IPS-20b (cell line): ENCODE measurements at regions not wholly inside any gene's neighbourhood (a gene's known extent, or its start where the extent isn't known, plus 50 kb on each side); places are given as distances from the start of the nearest gene placed in this dataset.
"Not testable (repeated sequence)": the region's sequence is repeated elsewhere in the genome, so short reads cannot be mapped to it uniquely, and the experiment has no call there.

Experiments used
- H3K27ac ChIP-seq: one replicate; pipeline ENCODE4 v1.5.1; 2013; ENCODE audit warnings: low read length
- H3K27me3 ChIP-seq: 2 replicates; pipeline ENCODE4 v1.6.1; 2013; ENCODE audit warnings: mild to moderate bottlenecking, low read length, inconsistent platforms; ENCODE audit not compliant: insufficient read depth
- H3K36me3 ChIP-seq: 2 replicates; pipeline ENCODE4 v1.6.1; 2013; ENCODE audit warnings: low read depth, mild to moderate bottlenecking, inconsistent platforms, low read length, moderate library complexity; ENCODE audit not compliant: insufficient read depth
- H3K4me1 ChIP-seq: 2 replicates; pipeline ENCODE4 v1.6.1; 2013; ENCODE audit warnings: mild to moderate bottlenecking, control low read depth, inconsistent platforms, low read length, moderate library complexity; ENCODE audit not compliant: insufficient read depth
- H3K4me3 ChIP-seq: 2 replicates; pipeline ENCODE4 v1.5.1; 2013; ENCODE audit warnings: mild to moderate bottlenecking, low read length, inconsistent platforms
- H3K9ac ChIP-seq: 2 replicates; pipeline ENCODE4 v1.6.1; 2013; ENCODE audit warnings: low read depth, mild to moderate bottlenecking, inconsistent platforms, low read length, moderate library complexity
- H3K9me3 ChIP-seq: 2 replicates; pipeline ENCODE4 v1.6.1; 2013; ENCODE audit warnings: mild to moderate bottlenecking, low read depth, low read length, inconsistent platforms; ENCODE audit not compliant: insufficient read depth

- Histone ChIP-seq H3K27ac (no peak overlapping the region), H3K9ac (no peak overlapping the region), H3K4me1 (no peaks in the 10 kb centered on the region), H3K36me3 (no peaks in the 10 kb centered on the region), H3K4me3 (no peak overlapping the region), H3K27me3 (no peaks in the 10 kb centered on the region), H3K9me3 (no peaks in the 10 kb centered on the region)
Measured at GRCh38 chr19:34094960-34095359, 77.3 kb upstream of the LSM14A start.

DNA sequence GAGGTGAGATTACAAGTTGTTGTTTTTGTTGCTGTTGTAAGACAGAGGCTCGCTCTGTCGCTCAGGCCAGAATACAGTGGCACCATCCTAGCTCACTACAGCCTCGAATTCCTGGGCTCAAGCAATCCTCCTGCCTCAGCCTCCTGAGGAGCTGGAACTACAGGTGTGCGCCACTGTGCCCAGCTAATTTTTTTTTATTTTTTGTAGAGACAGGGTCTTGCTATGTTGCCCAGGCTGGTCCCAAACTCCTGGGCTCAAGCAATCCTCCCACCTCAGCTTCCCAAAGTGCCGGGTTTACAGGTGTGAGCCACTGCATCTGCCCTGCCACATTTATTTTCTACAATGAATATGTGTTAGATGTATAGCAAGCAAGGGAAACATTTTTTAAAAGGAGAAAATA is 76.9 kb upstream of the LSM14A start:
- H3K9ac ChIP-seq, H3K27ac ChIP-seq, H3K4me3 ChIP-seq, H3K9me3 ChIP-seq, H3K4me1 ChIP-seq, H3K27me3 ChIP-seq, H3K36me3 ChIP-seq: not testable (repeated sequence)

DNA sequence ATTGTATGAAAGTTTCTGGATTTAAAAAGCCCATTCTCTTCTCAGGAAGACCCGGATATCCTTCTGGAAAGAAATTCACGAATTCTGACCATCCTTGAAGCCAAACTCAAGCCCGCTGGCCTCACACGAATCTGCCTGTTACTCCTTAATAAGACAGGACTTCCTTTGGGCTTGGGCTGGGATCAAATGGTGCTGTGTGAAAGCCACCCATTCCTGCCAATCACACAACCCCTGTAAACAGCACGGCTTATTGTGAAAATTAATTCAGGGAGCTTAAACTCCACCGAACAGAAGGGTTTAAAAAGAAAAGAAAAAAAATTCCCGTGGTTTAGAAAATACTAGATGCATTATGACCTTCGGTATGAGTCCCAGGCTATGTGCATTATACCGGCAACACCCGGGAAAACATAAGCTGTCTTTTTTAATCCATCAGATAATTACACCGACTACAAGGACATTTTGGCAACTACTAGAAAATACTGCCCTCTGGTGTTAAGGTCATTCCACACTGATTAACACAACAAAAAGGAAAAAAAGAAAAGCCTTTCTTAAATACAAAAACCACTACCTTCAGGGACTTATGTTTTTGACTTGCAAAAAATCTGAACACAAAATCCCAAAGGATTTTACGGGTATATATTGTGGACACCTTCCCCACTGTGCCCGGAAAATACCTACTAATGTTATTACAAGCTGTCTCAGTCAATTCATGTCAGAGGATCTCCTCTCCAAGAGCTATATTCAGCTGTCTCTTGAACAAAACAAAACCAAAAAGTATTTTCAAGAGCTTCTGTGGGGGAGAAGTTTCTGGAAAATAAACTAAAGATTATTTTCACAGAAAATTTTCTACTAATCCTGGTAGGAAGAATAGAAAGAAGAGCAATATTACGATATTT is 76.0 kb upstream of the LSM14A start:
- Histone ChIP-seq H3K27ac (no peak overlapping the region), H3K4me1 (no peaks in the 10 kb centered on the region), H3K27me3 (no peaks in the 10 kb centered on the region), H3K9ac (no peak overlapping the region; the same call in 1 of the 2 replicates), H3K36me3 (no peaks in the 10 kb centered on the region), H3K9me3 (no peaks in the 10 kb centered on the region), H3K4me3 (peak overlapping the region; percentile 50)

DNA sequence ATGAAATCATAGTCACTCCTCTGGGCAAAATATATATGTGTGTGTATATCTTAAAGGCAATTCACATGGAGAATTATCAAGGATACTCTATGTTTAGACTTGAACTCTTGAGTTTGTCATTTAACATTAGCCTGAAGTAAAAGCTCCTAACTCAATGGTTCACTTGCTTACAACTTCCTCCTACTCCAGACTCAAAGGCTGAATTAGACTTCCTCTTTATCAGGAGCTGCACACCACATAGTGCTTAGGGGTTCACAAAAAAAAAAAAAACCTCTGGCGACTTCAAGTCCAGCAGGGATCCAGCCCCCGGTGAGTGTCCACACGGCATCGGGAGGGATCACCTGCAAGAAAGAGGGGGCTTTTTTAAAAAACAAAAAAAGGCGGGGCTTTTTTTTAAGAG is 68.2 kb upstream of the LSM14A start:
- H3K36me3 ChIP-seq = no peaks in the 10 kb centered on the region
- H3K27me3 ChIP-seq = no peaks in the 10 kb centered on the region
- no peak overlapping the region for H3K9ac ChIP-seq
- no peaks in the 10 kb centered on the region for H3K9me3 ChIP-seq
- no peak overlapping the region for H3K4me3 ChIP-seq
- no peak overlapping the region for H3K27ac ChIP-seq
- H3K4me1 ChIP-seq = no peaks in the 10 kb centered on the region

GRCh38 chr19:34104557-34104956 is 67.7 kb upstream of the LSM14A start:
- no peak overlapping the region for H3K4me3 ChIP-seq
- H3K9ac ChIP-seq = no peak overlapping the region
- H3K27ac ChIP-seq = no peak overlapping the region
- H3K9me3 ChIP-seq = no peaks in the 10 kb centered on the region
- no peaks in the 10 kb centered on the region for H3K27me3 ChIP-seq
- H3K4me1 ChIP-seq = no peaks in the 10 kb centered on the region
- H3K36me3 ChIP-seq = no peaks in the 10 kb centered on the region

- Histone ChIP-seq H3K27me3 (no peaks in the 10 kb centered on the region), H3K4me1 (no peaks in the 10 kb centered on the region), H3K27ac (no peak overlapping the region), H3K4me3 (no peak overlapping the region), H3K36me3 (no peaks in the 10 kb centered on the region), H3K9me3 (no peaks in the 10 kb centered on the region), H3K9ac (no peak overlapping the region)
Measured at GRCh38 chr19:34109596-34109995, 62.7 kb upstream of the LSM14A start.

- Histone ChIP-seq H3K9ac (no peak overlapping the region), H3K4me3 (no peak overlapping the region), H3K4me1 (no peaks in the 10 kb centered on the region), H3K36me3 (no peaks in the 10 kb centered on the region), H3K9me3 (no peaks in the 10 kb centered on the region), H3K27ac (no peak overlapping the region), H3K27me3 (no peaks in the 10 kb centered on the region)
Measured at GRCh38 chr19:34118879-34119748, 53.2 kb upstream of the LSM14A start.

DNA sequence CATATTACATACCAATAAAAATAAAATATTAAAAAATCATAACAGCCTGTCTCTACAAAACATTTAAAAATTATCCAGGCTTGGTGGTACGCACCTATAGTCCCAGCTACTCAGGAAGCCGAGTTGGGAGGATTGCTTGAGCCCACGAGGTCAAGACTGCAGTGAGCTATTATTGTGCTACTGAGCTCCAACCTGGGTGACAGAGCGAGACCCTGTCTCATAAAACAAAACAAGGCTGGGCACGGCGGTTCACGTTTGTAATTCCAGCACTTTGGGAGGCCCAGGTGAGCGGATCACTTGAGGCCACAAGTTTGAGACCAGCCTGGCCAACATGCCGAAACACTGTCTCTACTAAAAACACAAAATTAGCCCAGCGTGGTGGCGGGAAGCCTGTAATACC is 52.2 kb upstream of the LSM14A start:
- no peaks in the 10 kb centered on the region for H3K4me1 ChIP-seq
- no peaks in the 10 kb centered on the region for H3K9me3 ChIP-seq
- H3K36me3 ChIP-seq = no peaks in the 10 kb centered on the region
- no peak overlapping the region for H3K4me3 ChIP-seq
- no peaks in the 10 kb centered on the region for H3K27me3 ChIP-seq
- H3K27ac ChIP-seq = no peak overlapping the region
- H3K9ac ChIP-seq = no peak overlapping the region

DNA sequence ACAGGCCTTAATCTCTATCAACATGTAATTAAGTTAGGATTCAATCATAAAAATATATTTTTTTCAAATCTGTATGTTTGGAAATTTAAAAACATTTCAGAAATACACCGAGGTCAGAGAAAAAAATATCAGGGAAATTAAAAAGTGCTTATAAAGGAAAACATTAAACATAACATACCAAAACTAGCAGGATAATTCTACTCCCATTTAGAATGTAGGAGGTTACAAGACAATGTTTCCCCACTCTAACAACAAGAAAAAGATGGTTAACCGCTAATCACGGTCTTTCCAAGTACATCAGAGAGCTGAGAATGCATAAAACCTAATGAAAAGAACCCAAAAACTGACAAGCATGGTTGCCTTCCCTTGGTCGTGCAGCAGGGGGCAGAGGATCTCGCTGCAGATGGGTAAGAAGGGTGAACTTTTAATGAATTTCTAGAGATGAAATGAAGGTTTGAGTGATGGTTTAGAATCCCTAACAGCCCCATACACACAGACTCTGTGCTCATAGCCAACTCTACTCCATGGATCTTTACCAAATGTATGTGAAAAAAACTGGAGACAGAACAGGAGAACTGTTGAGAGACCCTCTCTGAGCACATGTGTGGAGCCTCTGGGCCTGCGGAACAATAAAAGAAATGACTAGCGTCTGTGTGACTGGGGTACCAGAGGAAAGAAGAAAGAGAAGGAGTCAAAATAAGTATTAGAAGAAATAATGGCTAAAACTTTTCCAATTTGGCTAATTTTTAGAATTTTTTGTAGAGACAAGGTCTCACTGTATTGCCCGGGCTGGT is 51.3 kb upstream of the LSM14A start:
- no peaks in the 10 kb centered on the region for H3K36me3 ChIP-seq
- H3K9ac ChIP-seq = no peak overlapping the region
- H3K27me3 ChIP-seq = no peaks in the 10 kb centered on the region
- H3K4me1 ChIP-seq = no peaks in the 10 kb centered on the region
- H3K9me3 ChIP-seq = no peaks in the 10 kb centered on the region
- H3K27ac ChIP-seq = no peak overlapping the region
- H3K4me3 ChIP-seq = no peak overlapping the region
